ENCODE measurements at regions not wholly inside any gene's neighbourhood (a gene's known extent, or its start where the extent isn't known, plus 50 kb on each side); places are given as distances from the start of the nearest gene placed in this dataset.
A peak's percentile ranks its signal among the peaks of the same experiment; 100 is the strongest.

GRCh38 chr10:118917701-118918100 lies 111.8 kb upstream of the NANOS1 start:
- no peak overlapping the region for H3K9ac ChIP-seq
- TF ChIP-seq Cebpa-rat (IDR thresholded peaks at IDR 0.05): no peak

GRCh38 chr10:118918116-118918515 lies 111.4 kb upstream of the NANOS1 start:
- Histone ChIP-seq H3K4me3 (no peak overlapping the region), H4K20me1 (no peaks in the 10 kb centered on the region), H3K36me3 (no peaks in the 10 kb centered on the region), H3K9ac (no peak overlapping the region), H3K4me2 (peak overlapping the region in 3 of 11 experiments; percentile 24 to 70 (median 41); a peak in 4 of 22 replicates), H3K27me3 (no peaks in the 10 kb centered on the region), H3K9me3 (replicated peaks in 1 of 11) (no peaks in the 10 kb centered on the region; a peak in 2 of 22 replicates), H3K4me1 (peaks cover 0 to 26% (median 0%) of the 10 kb centered on the region in 10 experiments; a peak in 8 of 20 replicates), H3K27ac (no peak overlapping the region)
- no peak for TF ChIP-seq Cebpa-rat (IDR thresholded peaks at IDR 0.05)

More at GRCh38 chr10:118917701-118918100, 111.8 kb upstream of the NANOS1 start:
- H3K9me3 ChIP-seq (replicated peaks in 1 of 11): no peaks in the 10 kb centered on the region; a peak in 2 of 22 replicates
- H3K27me3 ChIP-seq: no peaks in the 10 kb centered on the region
- no peak overlapping the region for H3K4me2 ChIP-seq
- H3K4me1 ChIP-seq: peaks cover 0 to 30% (median 0%) of the 10 kb centered on the region in 10 experiments; a peak in 8 of 20 replicates
- no peaks in the 10 kb centered on the region for H3K36me3 ChIP-seq
- H3K27ac ChIP-seq: no peak overlapping the region
- no peak overlapping the region for H3K4me3 ChIP-seq
- H4K20me1 ChIP-seq: no peaks in the 10 kb centered on the region

- Histone ChIP-seq H3K4me2 (peak overlapping the region in 3 of 11 experiments; percentile 24 to 70 (median 41); a peak in 6 of 22 replicates), H4K20me1 (no peaks in the 10 kb centered on the region), H3K4me1 (peaks cover 0 to 21% (median 0%) of the 10 kb centered on the region in 10 experiments; a peak in 8 of 20 replicates), H3K9me3 (replicated peaks in 1 of 11) (no peaks in the 10 kb centered on the region; a peak in 2 of 22 replicates), H3K36me3 (no peaks in the 10 kb centered on the region), H3K27ac (no peak overlapping the region), H3K9ac (no peak overlapping the region), H3K27me3 (no peaks in the 10 kb centered on the region), H3K4me3 (no peak overlapping the region)
- TF ChIP-seq Cebpa-rat (IDR thresholded peaks at IDR 0.05): no peak
These were observed 110.9 kb upstream of the NANOS1 start for GRCh38 chr10:118918587-118918986.

GRCh38 chr10:118920206-118920605 lies 109.3 kb upstream of the NANOS1 start:
- Histone ChIP-seq H3K27me3 (no peaks in the 10 kb centered on the region), H3K4me1 (peaks cover 0 to 17% (median 0%) of the 10 kb centered on the region in 10 experiments; a peak in 7 of 20 replicates), H3K9ac (no peak overlapping the region), H3K4me2 (no peak overlapping the region), H4K20me1 (no peaks in the 10 kb centered on the region), H3K27ac (no peak overlapping the region), H3K4me3 (no peak overlapping the region), H3K36me3 (no peaks in the 10 kb centered on the region), H3K9me3 (replicated peaks in 1 of 11) (no peaks in the 10 kb centered on the region; a peak in 2 of 22 replicates)
- TF ChIP-seq Cebpa-rat (IDR thresholded peaks at IDR 0.05): no peak

DNA sequence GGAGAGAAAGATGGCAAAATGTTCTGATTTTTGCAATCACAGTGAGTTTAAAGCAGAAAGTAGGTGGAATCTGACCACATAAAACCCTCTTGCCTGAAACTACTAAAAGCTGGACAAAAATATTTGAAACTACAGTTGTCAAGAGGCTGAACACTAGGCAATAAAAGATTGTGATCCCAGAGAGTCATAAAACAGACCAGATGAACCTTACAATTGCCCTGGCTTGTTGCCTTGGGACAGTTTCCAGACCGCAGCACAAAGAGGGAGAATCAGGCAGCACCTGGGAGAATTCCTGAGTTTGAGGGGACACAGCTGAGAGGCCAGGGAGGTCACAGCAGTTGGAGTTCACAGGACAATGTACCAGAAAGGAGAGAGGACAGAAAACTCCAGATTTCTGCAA lies 107.3 kb upstream of the NANOS1 start:
- Histone ChIP-seq H3K4me2 (no peak overlapping the region), H4K20me1 (no peaks in the 10 kb centered on the region), H3K4me1 (peaks cover 0 to 25% (median 0%) of the 10 kb centered on the region in 10 experiments; a peak in 7 of 20 replicates), H3K9me3 (replicated peaks in 1 of 11) (no peaks in the 10 kb centered on the region; a peak in 2 of 22 replicates), H3K27me3 (no peaks in the 10 kb centered on the region), H3K9ac (no peak overlapping the region), H3K4me3 (no peak overlapping the region), H3K36me3 (no peaks in the 10 kb centered on the region), H3K27ac (no peak overlapping the region)
- TF ChIP-seq Cebpa-rat (IDR thresholded peaks at IDR 0.05): no peak

- no peak for TF ChIP-seq Cebpa-rat (IDR thresholded peaks at IDR 0.05)
- no peak overlapping the region for H3K27ac ChIP-seq
- H3K27me3 ChIP-seq: no peaks in the 10 kb centered on the region
- H4K20me1 ChIP-seq: no peaks in the 10 kb centered on the region
- H3K4me1 ChIP-seq: peaks cover 0 to 32% (median 0%) of the 10 kb centered on the region in 10 experiments; a peak in 7 of 20 replicates
- H3K4me3 ChIP-seq: no peak overlapping the region
- H3K4me2 ChIP-seq: no peak overlapping the region
- H3K36me3 ChIP-seq: no peaks in the 10 kb centered on the region
- no peak overlapping the region for H3K9ac ChIP-seq
- peaks cover 0 to 3% (median 0%) of the 10 kb centered on the region in 11 experiments; a peak in 8 of 22 replicates for H3K9me3 ChIP-seq (replicated peaks in 1 of 11)
These were observed 106.5 kb upstream of the NANOS1 start for GRCh38 chr10:118922972-118923371.

GRCh38 chr10:118924493-118924892 lies 105.0 kb upstream of the NANOS1 start:
- Histone ChIP-seq H3K4me3 (no peak overlapping the region), H3K27ac (no peak overlapping the region), H3K36me3 (no peaks in the 10 kb centered on the region), H3K4me1 (peaks cover 0 to 19% (median 0%) of the 10 kb centered on the region in 10 experiments; a peak in 4 of 20 replicates), H3K9me3 (replicated peaks in 1 of 11) (peaks cover 8 to 18% (median 13%) of the 10 kb centered on the region in 11 experiments), H4K20me1 (no peaks in the 10 kb centered on the region), H3K4me2 (no peak overlapping the region), H3K27me3 (no peaks in the 10 kb centered on the region), H3K9ac (no peak overlapping the region)
- TF ChIP-seq Cebpa-rat (IDR thresholded peaks at IDR 0.05): no peak

GRCh38 chr10:118925404-118926071 lies 104.0 kb upstream of the NANOS1 start:
- no peak overlapping the region for H3K27ac ChIP-seq

DNA sequence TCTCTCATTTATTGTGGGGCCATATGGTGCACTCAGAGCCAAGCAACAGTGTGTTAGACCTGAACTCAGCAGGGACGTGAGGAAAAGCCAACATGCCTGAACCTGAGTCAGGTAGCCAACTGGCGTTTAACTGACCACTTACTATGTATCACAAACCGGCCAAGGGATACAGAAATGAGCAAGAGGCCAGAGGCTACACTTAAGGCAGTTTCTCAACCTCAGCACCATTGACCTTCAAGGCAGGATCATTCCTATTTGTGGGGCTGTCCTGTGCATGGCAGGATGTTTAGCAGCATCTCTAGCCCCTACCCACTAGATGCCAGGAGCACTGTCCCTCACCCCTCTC lies 103.5 kb upstream of the NANOS1 start:
- Histone ChIP-seq H4K20me1 (no peaks in the 10 kb centered on the region), H3K27ac (no peak overlapping the region), H3K4me2 (no peak overlapping the region), H3K9ac (no peak overlapping the region), H3K36me3 (no peaks in the 10 kb centered on the region), H3K27me3 (no peaks in the 10 kb centered on the region), H3K9me3 (replicated peaks in 1 of 11) (peaks cover 24 to 33% (median 26%) of the 10 kb centered on the region in 11 experiments), H3K4me1 (peaks cover 0 to 18% (median 0%) of the 10 kb centered on the region in 10 experiments; a peak in 5 of 20 replicates), H3K4me3 (no peak overlapping the region)
- no peak for TF ChIP-seq Cebpa-rat (IDR thresholded peaks at IDR 0.05)

More at GRCh38 chr10:118925404-118926071, 104.0 kb upstream of the NANOS1 start:
- Histone ChIP-seq H3K9ac (no peak overlapping the region), H3K4me2 (no peak overlapping the region), H4K20me1 (no peaks in the 10 kb centered on the region), H3K27me3 (no peaks in the 10 kb centered on the region), H3K4me3 (no peak overlapping the region), H3K4me1 (peaks cover 0 to 18% (median 0%) of the 10 kb centered on the region in 10 experiments; a peak in 5 of 20 replicates), H3K9me3 (replicated peaks in 1 of 11) (peaks cover 19 to 28% (median 21%) of the 10 kb centered on the region in 11 experiments), H3K36me3 (no peaks in the 10 kb centered on the region)
- no peak for TF ChIP-seq Cebpa-rat (IDR thresholded peaks at IDR 0.05)

Measured in BLaER1 treated with 17β-estradiol and CSF1 and Interleukin-3, amounts not matched to agents 10 nM and 100 nM (cell line).